CD1c-positive myeloid dendritic cell (primary cell): ENCODE measurements at regions not wholly inside any gene's neighbourhood (a gene's known extent, or its start where the extent isn't known, plus 50 kb on each side); places are given as distances from the start of the nearest gene placed in this dataset.

Experiments used
- DNase-seq: peaks from one replicate; pipeline ENCODE4 v3.0.0-alpha.2; 2016; ENCODE audit errors: extremely low spot score

DNA sequence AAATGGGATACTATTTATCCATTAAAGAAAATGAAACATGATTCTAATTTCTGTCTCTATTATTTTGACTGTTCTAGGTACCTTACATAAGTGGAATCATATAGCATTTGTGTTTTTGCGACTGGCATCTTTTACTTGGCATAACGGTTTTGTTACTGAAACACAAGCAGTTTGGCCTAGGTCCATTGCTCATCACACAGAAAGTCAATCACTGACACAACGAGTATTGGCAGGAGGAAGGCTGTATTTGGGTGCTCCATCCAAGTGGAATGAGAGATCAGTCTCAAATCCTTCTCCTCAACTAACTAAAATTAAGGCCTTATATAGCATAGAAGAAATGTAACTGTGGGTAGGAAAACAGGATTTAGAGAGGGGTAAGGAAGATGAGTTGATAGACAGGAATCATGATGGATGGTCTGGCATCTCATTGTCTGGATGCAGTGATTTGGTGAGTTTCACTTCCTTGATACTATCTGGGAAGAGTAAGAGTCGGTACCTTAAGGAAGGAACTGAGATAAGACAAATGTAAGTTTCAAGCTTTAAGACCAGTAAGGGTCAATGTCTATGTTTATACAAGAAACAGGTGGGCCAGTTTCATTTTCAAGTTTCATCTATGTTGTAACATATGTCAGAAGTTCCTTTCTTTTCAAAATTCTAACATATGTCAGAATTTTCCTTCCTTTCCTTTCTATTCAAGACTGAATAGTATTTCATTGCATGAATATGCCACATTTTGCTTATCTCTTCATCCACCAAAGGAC lies 276.9 kb upstream of the RAB6C start:
- DNase-seq, result no peak

GRCh38 chr2:129705085-129705484 lies 274.4 kb upstream of the RAB6C start:
- DNase-seq, result no peak

DNA sequence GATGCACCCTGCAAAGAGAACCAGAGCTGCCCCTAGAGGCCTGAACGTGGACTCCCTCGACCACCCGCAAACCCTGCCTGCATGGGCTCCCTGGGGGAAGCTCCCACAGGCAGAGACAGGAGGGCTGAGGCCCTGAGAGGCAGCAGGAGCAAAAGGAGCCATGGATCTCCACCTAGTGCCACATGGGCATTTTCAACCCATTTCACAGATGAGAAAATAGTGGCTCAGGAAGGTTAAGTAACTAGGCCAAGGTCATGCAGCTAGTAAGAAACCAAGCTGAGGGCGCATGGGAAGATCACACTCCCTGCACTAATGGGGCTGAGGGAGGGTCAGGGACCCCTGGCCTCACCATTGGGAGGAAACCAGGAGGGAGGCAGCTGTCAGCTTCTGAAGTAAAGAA lies 271.7 kb upstream of the RAB6C start:
- DNase-seq, result no peak

DNA sequence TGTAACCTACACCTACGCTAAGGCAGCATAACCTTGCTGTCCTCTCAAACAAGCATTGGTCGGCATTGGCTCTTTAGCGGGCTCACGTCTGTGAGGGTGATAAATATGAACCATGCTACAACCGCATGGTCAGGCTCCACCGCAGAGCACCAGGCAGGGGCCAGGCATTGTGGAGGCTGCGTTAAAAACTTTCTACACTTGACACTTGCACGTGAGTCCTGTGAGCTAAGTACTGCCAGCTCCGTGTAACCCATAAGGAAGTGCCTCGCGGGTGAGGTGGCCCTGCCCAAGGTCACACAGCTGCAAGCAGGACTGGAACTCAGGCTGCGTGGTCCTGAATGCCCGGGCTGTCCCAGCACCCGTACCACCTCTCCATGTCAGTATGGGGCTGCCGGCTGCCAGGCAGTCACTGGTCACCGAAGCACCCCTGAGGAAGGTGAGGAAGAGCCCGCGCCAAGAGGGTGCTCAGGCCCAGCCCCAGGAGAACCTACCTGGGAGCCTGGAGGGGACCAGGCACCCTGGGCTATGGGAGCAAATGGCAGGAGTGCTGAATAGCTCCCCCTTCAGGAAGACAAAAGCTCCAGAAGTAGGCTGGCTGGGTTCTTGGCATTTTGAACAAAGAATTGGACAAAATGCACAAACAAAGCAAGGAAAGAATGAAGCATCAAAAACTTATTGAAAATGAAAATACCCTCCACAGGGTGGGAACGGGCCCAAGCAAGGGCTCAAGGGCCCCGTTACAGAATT lies 271.1 kb upstream of the RAB6C start:
- no peak for DNase-seq

DNA sequence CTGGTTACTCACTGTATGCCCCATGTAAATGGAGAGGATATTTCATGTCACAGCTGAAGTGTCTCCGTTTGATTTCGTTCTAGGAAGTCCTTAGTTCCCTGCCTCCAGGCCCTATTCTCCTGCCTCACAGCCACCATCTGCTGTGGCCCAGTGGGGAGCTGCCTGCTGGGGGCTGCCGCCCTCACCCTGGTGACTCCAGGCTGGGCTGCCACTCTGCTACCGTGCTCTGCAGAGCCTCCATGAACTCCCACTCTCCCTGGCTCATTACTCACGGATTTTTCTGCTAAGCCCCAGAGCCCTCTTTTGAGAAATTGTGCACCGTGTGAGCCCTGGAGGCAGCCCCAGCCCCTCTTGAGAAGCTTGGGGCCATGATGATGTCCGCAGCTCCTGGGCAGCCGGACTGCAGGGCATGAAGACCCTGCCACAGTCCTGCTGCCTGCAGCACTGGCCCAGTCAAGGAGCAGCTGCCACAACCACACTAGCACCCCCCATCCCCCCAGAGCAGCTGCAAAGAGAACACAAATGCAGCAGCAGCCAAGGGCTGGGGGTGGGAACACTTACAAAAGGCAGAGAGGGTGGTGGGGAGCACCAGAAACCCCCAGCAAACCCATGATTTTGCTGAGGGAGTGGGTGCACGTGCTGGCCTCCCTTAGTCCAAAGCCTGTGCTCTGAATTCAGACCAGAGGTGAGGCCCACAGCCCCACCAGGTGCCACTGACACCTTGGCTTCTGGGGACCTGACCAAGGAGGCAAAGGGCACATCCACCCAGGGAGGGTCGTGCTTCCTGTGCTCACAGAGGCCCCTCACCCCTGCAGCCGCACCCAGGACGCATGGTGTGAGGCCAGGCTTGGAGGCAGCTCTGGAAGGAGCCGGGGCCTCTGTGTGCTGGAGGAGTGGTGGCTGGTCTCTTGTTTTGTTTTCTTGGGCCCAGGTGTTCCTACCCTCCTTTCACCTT lies 270.2 kb upstream of the RAB6C start:
- no peak for DNase-seq

GRCh38 chr2:129709956-129710598 lies 269.4 kb upstream of the RAB6C start:
- no peak for DNase-seq

- no peak for DNase-seq
Measured at GRCh38 chr2:129710670-129711495, 268.6 kb upstream of the RAB6C start.

DNA sequence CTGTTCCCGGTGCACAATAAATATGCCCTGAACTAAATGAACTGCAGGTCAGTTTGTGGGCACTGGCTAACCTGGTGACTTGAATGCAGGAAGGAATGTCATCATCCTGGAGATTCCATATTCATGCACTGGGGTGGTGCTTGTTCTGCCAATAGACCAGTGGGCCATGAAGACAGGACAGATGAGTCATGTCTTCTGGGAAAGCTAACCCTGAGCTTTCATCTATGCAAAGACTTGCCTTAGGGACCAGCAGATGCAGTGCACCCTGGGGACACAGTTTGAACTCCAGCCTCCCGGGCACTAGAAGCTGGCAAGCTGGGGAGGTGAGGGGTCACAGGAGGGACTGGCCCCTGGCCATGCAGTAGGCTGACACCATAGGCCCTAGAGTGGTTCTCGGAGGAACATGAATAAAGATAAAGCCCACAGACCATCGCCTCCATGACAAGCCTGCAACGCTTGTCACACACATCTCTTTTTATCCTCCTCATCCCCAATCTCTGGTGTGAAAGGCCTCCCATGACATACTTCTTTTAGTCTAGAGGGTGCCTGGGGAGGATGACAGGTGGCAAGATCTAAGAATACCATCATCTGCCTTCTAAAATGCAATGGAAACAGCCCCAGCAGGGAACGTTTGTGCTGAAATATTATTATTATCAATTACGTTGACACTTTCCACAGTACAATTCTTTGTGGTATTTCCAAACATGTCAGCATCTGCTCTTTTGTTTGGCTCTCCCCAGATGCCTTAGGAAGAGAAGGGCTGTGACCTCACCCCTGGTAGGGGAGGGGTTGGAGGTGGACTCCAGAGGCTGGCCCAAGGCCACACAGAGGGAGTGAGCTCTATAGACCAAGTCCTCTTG lies 267.4 kb upstream of the RAB6C start:
- DNase-seq, result no peak

GRCh38 chr2:129712676-129712985 lies 266.8 kb upstream of the RAB6C start:
- no peak for DNase-seq

- DNase-seq, result no peak
Measured at GRCh38 chr2:129713337-129713736, 266.1 kb upstream of the RAB6C start.

GRCh38 chr2:129716781-129717559 lies 262.5 kb upstream of the RAB6C start:
- DNase-seq, result no peak

DNA sequence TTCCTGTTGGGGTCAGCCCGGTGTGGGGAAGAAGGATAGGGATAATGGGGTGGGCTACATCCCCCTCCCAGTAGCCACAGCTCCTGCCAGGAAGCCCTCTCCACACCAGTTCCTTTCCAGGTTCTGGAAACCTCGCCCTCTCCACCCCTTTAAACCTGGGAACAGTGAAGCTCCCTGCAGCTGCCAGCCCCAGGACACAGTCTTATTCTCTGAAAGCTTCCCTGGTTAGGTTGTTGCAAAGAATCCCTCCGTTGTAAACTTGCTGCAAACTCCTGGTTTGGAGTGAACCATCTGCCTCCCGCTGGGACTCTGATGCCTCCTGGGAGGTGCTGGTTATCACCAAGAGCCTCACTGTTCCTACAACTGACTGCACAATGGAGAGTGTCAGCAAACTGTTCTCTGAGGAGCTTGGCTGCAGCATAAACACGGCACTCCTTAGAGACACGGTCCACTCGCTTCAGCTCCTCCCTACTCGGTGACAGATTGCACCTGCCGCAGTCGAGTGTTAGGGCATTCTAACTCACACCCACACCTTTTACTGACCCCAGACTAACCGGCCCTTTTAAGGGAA lies 261.8 kb upstream of the RAB6C start:
- no peak for DNase-seq

DNA sequence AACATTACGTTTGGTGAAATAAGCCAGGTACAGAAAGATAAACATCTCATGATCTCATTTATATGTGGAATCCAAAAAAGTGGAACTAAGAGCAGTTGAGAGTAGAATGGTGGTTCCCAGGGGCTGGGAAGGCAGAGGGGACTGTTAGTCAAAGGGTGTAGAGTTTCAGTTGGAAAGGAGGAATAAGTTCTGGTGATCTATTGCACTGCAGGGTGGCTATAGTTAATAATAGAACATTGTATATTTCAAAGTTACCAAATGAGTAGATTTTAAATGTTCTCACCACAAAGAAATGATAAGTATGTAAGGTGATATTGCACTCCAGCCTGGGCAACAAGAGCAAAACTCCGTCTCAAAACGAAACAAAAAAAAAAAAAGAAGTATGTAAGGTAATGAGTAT lies 260.1 kb upstream of the RAB6C start:
- DNase-seq, result no peak

DNA sequence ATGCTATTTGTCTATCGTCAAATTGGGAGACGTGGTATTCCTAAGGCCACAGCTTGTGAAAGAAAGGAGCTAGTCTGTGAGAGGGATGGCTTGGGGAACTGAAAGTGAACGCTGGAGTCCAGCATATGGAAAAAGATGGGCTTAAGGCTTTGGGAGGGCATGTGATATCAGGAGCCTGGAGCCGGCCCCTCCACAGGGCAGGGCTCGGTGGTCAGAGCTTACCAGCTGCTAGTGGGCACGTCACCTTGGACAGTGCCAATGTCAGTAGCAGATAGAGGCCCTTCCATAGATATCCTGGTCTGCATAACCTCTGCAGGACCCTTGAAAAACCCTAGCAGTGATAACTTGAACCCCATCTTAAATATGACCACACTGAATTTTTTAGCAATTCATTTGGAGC lies 259.1 kb upstream of the RAB6C start:
- DNase-seq, result no peak

DNA sequence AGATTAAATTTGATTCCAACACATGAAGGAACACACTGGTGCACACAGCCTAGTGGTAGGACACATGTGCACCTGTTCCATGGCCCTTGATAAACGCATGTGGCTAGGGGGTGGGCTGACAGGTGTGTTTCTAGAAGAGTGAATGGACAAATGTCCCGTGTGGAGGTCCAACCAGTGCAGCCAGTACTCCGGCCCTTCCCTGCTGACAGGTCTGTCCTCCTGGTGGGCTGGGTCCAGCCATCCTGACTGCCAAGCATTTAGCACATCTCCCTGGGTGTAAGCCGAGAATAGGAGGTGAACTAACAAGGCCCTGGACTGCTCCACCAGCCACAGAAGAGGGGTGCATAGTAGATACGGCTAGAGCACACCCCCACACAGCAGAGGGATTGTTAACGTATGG lies 258.7 kb upstream of the RAB6C start:
- DNase-seq, result no peak

DNA sequence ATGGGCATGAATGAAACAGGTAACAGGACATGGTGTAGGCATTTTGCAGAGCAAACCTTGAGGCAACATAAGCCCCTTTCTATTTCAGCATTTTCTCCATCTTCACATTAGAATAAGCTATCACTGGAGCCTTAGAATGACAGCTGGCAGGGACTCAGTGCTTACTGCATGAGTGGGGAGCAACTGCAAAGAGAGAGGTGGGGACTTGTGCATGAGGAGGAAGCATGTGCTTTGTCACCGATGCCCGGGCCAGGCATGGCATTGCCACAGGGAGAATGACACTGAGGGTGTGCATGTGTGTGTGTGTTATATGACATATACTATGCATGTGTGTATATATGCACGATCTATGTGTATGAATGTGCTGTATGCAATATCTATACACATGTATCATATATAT lies 258.2 kb upstream of the RAB6C start:
- no peak for DNase-seq

GRCh38 chr2:129721846-129722245 lies 257.6 kb upstream of the RAB6C start:
- no peak for DNase-seq

GRCh38 chr2:129722306-129723019 lies 257.0 kb upstream of the RAB6C start:
- DNase-seq, result no peak
